CD4-positive, alpha-beta T cell treated with Interleukin-1 beta for 1 hour (primary cell): ENCODE measurements at regions not wholly inside any gene's neighbourhood (a gene's known extent, or its start where the extent isn't known, plus 50 kb on each side); places are given as distances from the start of the nearest gene placed in this dataset.

Experiments
- DNase-seq, 2 donors: peaks; one replicate each; pipeline ENCODE4 v3.0.0-alpha.2; 2020 to 2022

- DNase-seq = peak; percentile 14 to 39
Measured at GRCh38 chr12:67161322-67161918, 107.7 kb upstream of the CAND1 start.

- no peak for DNase-seq
Measured at GRCh38 chr12:67173258-67173657, 95.9 kb upstream of the CAND1 start.

- DNase-seq = no peak
Measured at GRCh38 chr12:67182551-67182950, 86.6 kb upstream of the CAND1 start.

GRCh38 chr12:67193704-67194103, 75.5 kb upstream of the CAND1 start:
- no peak for DNase-seq

GRCh38 chr12:67200386-67200785, 68.8 kb upstream of the CAND1 start:
- DNase-seq = no peak

- DNase-seq = no peak
Measured at GRCh38 chr12:67202011-67202677, 67.0 kb upstream of the CAND1 start.

GRCh38 chr12:67202678-67203012, 66.5 kb upstream of the CAND1 start:
- DNase-seq = no peak

- no peak for DNase-seq
Measured at GRCh38 chr12:67208281-67209067, 60.7 kb upstream of the CAND1 start.

GRCh38 chr12:67211029-67211428, 58.1 kb upstream of the CAND1 start:
- DNase-seq = no peak

- DNase-seq = no peak
Measured at GRCh38 chr12:67211494-67211893, 57.7 kb upstream of the CAND1 start.

- DNase-seq = no peak
Measured at GRCh38 chr12:67217647-67218046, 51.5 kb upstream of the CAND1 start.
